Brain microvascular endothelial cell (primary cell): ENCODE measurements at regions not wholly inside any gene's neighbourhood (a gene's known extent, or its start where the extent isn't known, plus 50 kb on each side); places are given as distances from the start of the nearest gene placed in this dataset.

Experiments used
- DNase-seq: peaks from one replicate; pipeline ENCODE4 v3.0.0-alpha.2; 2020
- H3K27ac ChIP-seq: fragments of 250-450 bp; sonication (Bioruptor Pico); 2 replicates; pipeline ENCODE4 v1.5.1; 2020; ENCODE audit warnings: mild to moderate bottlenecking, moderate library complexity
- H3K27me3 ChIP-seq: fragments of 250-450 bp; sonication (Bioruptor Pico); replicated peaks from 2 replicates; pipeline ENCODE4 v1.5.1; 2020; ENCODE audit warnings: mild to moderate bottlenecking
- H3K36me3 ChIP-seq: fragments of 250-450 bp; sonication (Bioruptor Pico); replicated peaks from 2 replicates; pipeline ENCODE4 v1.5.1; 2020; ENCODE audit warnings: mild to moderate bottlenecking
- H3K4me3 ChIP-seq: 2 replicates; pipeline ENCODE4 v1.5.1; 2011; ENCODE audit warnings: low read depth, mild to moderate bottlenecking, control low read depth, low read length, moderate library complexity
- CTCF ChIP-seq: IDR thresholded peaks from 2 replicates; pipeline ENCODE4 v1.5.1; 2011; ENCODE audit warnings: low read depth, mild to moderate bottlenecking, moderate library complexity, low read length, control low read depth, inconsistent platforms; ENCODE audit errors: missing control alignments
- in situ Hi-C: cut with HindIII; loops from 2 replicates; pipeline ENCODE4 v1.10.0; 2017; ENCODE audit warnings: low sequenced_read_pairs, low pct_ligation_motif_present

GRCh38 chr10:108055506-108055905 lies 891.0 kb upstream of the SORCS1 start:
- no peak for TF ChIP-seq CTCF
- Histone ChIP-seq H3K27me3 (no peaks in the 10 kb centered on the region), H3K4me3 (no peak overlapping the region), H3K27ac (no peak overlapping the region), H3K36me3 (no peaks in the 10 kb centered on the region)
- DNase-seq: no peak
- in situ Hi-C loops: no loop called here

- DNase-seq: no peak
- H3K36me3 ChIP-seq: no peaks in the 10 kb centered on the region
- no peaks in the 10 kb centered on the region for H3K27me3 ChIP-seq
- H3K27ac ChIP-seq: no peak overlapping the region
- no peak overlapping the region for H3K4me3 ChIP-seq
- in situ Hi-C loops: no loop called here
- TF ChIP-seq CTCF: no peak
These were observed 888.5 kb upstream of the SORCS1 start for GRCh38 chr10:108052981-108053380.

GRCh38 chr10:108051218-108051617 lies 886.7 kb upstream of the SORCS1 start:
- no peak for DNase-seq
- Histone ChIP-seq H3K27me3 (no peaks in the 10 kb centered on the region), H3K4me3 (no peak overlapping the region), H3K36me3 (no peaks in the 10 kb centered on the region), H3K27ac (no peak overlapping the region)
- in situ Hi-C loops: no loop called here
- TF ChIP-seq CTCF: no peak

- TF ChIP-seq CTCF: no peak
- no peaks in the 10 kb centered on the region for H3K27me3 ChIP-seq
- no peak overlapping the region for H3K27ac ChIP-seq
- no peak overlapping the region for H3K4me3 ChIP-seq
- no peak for DNase-seq
- H3K36me3 ChIP-seq: no peaks in the 10 kb centered on the region
- in situ Hi-C loops: no loop called here
These were observed 886.1 kb upstream of the SORCS1 start for GRCh38 chr10:108050626-108051025.

GRCh38 chr10:108049668-108050067 lies 885.2 kb upstream of the SORCS1 start:
- H3K27me3 ChIP-seq: no peaks in the 10 kb centered on the region
- H3K4me3 ChIP-seq: no peak overlapping the region
- in situ Hi-C loops: no loop called here
- TF ChIP-seq CTCF: no peak
- no peak overlapping the region for H3K27ac ChIP-seq
- no peak for DNase-seq
- no peaks in the 10 kb centered on the region for H3K36me3 ChIP-seq

GRCh38 chr10:108048898-108049297 lies 884.4 kb upstream of the SORCS1 start:
- DNase-seq: no peak
- no peak for TF ChIP-seq CTCF
- Histone ChIP-seq H3K36me3 (no peaks in the 10 kb centered on the region), H3K4me3 (no peak overlapping the region), H3K27ac (no peak overlapping the region), H3K27me3 (no peaks in the 10 kb centered on the region)
- in situ Hi-C loops: no loop called here
